HK-2 (cell line): ENCODE measurements at regions not wholly inside any gene's neighbourhood (a gene's known extent, or its start where the extent isn't known, plus 50 kb on each side); places are given as distances from the start of the nearest gene placed in this dataset.

Source experiments
- DNase-seq: peaks from one replicate; pipeline ENCODE4 v3.0.0-alpha.2; 2018; ENCODE audit not compliant: unreplicated experiment

DNA sequence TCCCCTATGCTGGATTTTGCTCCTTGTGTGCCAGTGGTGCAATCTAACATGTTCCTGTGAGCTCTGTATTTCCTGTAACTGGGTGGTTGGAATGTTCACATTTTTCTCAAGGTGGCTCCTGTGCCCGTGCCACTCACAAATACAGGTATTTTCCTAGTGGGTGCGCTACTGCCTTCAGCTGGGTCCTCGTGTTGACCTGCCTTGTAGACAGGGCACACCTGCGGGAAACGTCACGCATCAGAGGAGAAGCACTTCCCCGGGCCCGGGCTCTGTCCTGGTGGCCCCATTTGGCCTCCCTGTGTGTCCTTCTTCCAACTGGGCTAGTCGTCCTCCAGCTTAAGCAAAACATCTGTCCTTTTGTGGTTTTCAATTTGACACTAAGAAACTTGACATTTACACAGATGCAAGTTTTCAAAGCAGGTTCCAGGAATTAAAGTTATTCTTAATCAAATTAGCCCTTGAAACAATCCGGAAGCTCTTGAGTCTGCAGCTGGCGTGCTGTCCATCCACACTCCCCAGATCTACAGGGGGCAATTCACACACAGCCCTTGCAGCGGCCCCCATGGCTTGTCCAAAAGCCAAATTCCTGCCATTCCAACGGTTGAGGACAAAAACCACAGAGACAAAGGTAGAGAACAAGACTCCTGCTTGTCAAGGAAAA lies 275.1 kb downstream of the CDC5L start:
- no peak for DNase-seq

DNA sequence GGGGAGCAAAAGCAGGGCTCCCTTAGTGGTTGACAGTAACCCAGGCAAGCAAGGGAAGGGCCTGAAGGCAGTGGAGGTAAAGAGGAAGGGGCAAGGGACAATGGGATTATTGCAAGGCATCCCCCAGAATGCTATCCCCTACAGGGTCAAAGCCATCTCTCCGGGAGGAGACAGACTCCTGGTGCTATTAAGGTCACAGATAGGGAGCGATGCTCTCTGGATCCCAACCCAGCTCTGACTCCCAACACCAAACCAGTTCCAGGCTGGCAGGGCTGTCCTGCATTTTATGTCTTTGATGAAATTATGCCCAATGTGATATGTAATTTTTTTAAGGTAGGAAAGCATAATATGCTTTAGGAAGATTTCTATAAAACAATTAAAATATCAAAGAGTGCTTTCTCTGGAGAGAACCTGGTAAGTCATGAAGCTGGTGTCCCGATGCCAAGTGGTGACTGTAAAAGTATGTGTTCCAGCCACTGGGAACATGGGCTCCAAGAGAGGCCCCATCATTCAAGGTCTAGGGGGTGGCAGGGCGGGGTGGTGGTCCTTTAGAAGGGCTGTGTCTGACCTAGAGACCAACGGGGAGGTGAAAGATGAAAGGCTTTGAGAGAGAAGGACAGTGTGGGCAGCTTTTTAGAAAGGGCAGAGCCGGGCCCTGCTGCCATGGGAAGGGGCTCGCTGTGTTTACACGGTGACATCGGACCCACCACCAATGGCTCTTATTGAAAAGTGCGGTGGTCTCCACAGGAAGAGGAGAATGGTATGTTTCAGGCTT lies 276.5 kb downstream of the CDC5L start:
- DNase-seq = no peak

DNA sequence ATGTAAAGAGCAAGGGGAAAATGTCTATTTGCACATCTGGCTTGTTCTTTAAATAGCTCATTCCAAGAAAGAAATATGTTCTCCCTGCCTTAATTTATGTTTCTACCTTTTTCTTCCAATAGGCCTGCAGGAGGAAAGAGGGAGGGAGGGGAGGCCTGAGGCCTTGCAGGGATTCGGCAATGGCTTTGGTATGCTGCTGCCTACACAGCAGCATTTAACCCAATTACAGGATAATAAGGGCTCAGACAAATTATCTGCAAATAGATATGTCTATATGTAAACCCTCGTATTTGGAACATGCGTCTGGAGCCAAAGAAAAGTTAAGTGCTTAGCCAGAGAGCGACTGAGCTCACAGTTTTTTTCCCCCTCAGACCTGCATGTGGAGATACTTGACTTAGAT lies 277.2 kb downstream of the CDC5L start:
- DNase-seq = no peak

DNA sequence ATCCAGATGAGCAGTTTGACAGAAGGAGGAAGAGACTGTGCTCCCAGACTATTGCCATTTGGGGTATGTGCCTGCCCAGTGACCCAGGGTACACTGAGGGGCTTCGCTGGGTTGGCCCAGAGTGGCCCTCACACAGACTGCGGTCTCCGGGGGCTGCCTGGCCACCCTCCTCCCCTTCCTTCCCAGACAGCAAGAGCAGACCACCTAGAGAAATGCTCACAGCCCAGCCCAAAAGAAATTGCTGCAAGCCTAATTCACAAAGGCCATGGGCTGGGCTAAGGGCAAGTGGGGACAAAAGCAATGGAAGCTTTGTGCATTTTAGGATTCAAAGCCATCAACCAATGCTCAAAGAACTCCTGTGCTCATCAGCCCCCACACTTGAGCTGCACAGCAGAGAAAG lies 277.6 kb downstream of the CDC5L start:
- DNase-seq = no peak

DNA sequence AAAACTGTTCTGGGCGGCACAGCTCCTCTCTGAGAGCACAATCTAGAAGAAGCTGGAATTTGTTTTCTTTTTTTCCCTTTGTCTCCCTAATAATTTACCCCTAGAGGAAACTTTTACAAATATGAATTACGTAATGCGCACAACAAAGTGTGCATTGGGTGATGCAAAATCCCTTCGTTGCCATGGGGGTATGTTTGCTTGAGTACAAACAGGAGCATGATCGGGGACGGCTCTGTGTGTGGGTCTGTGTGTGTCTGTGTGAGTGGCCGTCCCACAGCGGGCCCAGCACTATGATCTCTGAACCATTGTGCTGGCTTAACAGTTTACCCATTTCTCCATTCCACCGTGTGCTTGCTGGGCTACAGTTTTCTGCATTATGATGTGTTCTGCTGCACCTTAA lies 278.2 kb downstream of the CDC5L start:
- no peak for DNase-seq

DNA sequence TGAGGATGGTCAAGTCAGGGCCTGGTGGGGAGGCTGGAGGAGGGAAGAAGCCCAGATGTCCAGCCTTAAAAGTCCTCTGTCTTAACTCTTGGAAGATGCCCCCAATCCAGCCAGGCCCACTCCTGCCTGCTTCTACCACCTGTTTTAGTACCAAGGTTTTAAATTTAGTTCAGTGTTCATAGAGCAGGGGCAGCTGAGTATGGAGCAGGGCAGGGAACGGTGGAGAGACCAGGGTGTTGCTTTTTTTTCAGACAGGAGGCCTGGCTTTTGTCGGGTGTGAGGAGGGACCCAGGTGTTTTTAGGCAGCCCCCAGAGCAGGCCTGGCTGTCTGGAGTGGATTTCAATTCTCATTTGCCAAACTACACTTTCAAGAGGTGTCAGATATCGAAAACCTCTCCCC lies 278.8 kb downstream of the CDC5L start:
- no peak for DNase-seq

DNA sequence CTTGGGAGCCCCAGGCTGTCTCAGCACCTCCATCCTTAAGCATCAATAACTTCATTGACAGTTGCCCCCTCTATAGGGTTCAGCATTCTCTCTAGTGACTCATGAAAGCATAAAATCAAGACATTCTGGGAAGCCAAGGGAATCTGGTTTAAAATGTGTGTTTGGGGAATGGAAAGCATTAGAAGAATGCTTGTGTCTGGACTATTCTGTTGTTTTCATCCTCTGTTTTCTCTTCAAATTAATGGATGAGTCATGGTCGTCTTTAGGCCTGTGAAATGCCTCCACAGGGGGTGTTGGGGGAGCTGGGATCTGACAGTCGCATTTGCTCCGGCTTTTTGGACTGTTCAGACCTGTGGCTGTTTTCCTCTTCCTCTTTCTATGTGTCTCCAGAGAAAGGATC lies 279.7 kb downstream of the CDC5L start:
- DNase-seq = no peak

DNA sequence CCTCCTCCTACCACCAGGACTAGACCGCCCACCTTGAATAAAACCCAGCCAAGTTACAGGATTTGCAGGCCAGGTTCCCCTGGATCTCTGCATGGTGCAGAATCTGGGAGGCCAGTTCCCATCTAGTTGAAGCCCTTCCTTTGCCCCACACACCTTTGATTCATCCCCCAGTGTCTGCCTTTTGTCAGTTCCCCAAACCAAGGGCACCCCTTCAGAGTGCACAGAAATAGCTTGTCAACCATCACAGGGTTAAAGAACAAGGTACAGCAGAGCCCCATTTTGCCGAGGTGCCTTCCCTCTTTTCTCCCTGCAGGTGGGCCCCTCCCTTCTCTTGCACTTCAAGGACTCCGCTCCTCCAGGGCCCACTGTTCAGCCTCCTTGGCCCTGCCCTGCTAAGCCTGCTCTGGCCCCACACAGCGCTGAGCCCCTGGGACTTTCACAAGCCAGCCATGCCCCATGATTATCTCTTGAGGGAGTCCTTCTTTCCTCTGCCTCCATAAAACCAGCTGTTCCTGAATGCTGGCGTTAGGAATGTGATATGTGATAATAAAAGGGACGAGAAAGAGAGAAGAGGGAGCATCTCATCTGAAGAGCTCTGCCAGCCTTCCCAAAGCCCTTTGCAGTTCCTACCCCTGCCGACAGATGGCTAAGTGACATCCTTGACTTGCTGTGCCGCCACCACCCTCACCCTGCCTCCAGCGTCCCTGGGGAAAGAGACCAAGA lies 280.3 kb downstream of the CDC5L start:
- no peak for DNase-seq

DNA sequence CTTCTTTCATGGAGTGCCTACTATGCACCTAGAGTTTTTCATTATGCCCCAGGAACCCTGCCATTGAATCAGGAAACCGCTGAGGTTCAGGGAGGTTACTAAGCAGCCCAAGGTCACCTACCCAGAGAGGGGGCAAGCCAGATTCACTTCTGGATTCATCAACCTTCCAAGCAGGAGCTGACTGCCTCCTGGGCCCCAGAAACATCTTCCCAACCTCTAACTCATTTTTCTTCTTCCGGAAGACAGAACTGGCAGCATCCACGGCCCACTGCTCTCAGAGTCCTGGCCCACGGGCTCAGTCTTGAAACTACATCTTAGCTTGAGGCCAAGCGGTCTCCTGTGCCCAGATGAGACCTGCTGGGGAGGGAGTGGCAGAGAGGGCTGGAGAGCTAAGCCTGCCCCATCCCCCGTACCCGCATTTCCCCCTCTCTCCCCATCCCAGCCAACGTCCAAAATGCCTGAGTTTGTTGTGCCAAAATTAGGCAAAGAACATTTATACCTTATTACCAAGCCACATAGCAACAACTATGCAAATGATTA lies 281.0 kb downstream of the CDC5L start:
- DNase-seq = no peak

DNA sequence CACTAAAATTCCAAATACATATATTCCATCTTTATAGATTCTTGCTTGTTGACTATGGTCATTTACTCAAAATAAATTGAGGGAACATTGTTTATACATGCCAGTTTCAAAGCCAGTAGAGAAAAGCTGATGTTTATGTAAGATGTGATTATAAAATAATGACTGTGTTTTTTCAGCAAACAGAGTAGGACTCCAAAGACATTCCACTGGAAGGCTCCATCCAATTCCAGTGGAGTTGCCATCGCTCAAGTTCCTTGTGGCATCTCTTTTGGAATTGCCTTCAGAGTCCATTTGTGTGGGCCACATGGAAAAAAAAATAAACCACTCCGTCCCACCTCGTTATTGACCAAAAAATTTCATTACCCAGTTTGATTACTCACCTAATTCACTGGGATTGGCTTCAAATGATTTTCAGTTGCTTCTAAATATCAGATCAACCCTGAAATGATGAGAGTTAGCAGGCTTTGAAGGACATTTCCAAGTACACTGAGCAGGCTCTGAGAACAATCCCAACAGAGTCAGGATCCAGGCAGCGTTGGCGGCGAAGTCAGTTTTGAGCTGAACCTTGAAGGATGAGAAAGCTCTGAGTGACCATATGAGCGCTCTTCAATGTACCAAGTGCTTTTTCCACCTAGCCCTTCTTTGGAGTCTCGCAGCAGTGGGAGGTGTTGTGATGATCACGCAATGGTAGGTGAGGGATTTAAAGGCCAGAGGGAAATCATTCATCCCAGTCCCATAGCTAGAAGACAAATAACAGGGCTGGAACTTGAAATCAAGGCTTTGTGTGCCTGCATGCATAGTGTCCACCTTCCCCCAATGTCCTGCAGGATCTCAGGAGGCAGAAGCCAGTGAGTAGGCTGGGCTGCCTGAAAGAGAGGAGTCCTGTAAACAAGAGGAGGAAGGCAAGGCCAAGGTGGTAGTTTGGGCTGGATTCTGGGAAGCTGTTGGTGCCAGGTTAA lies 281.7 kb downstream of the CDC5L start:
- DNase-seq = no peak

DNA sequence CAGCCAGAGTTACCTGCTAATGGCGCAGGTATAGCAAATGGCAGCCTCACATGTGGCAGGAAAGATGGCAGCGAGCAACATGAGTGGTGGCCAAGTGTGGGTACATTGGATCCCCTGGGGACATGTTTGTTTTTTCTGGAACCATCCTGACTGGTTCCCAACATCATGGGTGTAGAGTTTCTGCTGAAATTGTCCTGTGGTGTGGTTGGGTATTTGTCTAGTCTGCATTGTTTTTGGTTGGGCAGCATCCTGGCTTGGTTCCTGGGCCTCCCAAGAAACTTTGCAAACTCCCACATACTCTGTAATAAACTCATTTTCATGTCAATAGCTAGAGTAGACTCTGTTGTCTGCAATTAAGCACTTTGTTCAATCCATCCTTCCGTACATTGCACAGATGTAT lies 282.6 kb downstream of the CDC5L start:
- no peak for DNase-seq

DNA sequence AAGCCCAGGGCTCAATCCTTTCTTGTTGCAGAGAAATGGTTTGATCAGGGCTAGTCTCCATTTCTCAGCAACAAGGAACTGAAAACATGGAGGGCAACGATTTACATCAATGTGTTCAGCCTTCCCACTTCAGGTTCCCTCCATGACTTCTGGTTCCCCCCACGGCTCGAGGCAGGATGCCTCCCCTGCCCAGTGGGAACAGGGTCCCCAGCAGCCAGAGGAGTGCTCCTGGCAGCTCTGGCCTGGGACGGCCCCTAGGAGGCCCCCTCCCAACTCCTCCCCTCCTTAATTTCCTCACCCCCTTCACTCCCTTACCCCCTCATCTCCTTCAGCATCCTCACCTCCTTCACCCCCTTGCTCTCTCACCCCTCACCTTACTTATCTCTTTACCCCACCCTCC lies 283.8 kb downstream of the CDC5L start:
- DNase-seq = no peak

DNA sequence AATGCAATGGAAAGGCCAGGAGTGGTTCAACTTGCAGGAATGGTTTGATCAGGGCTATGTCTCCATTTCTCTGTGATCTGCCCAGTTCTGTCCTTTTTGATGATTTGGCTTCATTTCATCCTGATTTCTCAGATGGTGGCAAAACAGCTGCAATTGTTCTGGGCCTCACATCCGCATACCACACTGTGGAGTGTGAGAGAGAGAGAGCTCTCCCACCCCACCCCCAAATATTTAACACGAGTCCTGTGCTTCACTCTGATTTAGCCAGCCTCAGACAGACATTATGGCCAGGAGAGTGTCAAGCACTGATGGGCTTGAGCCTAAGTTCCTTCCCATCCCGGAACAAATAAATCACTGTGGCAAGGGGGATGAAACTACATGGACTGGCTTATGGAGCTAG lies 284.6 kb downstream of the CDC5L start:
- no peak for DNase-seq

DNA sequence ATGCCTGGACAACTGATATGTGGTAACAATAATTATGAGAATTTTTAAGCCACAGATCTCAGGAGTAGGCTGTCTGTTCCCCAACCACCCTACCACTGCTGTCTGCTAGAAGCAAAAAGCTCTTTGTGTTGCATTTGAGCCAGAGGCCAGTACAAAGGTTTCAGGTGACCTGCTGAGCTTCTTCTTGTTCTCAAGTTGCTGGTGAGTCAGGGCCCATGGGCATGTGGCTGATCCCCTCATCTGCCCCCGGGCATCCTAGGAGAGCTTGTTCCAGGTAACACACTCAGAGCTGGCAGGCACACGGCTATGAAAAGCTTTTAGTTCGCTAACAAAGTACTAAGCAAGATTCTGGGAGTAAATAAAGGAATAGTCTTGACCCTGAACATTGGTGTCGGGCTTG lies 285.3 kb downstream of the CDC5L start:
- no peak for DNase-seq

DNA sequence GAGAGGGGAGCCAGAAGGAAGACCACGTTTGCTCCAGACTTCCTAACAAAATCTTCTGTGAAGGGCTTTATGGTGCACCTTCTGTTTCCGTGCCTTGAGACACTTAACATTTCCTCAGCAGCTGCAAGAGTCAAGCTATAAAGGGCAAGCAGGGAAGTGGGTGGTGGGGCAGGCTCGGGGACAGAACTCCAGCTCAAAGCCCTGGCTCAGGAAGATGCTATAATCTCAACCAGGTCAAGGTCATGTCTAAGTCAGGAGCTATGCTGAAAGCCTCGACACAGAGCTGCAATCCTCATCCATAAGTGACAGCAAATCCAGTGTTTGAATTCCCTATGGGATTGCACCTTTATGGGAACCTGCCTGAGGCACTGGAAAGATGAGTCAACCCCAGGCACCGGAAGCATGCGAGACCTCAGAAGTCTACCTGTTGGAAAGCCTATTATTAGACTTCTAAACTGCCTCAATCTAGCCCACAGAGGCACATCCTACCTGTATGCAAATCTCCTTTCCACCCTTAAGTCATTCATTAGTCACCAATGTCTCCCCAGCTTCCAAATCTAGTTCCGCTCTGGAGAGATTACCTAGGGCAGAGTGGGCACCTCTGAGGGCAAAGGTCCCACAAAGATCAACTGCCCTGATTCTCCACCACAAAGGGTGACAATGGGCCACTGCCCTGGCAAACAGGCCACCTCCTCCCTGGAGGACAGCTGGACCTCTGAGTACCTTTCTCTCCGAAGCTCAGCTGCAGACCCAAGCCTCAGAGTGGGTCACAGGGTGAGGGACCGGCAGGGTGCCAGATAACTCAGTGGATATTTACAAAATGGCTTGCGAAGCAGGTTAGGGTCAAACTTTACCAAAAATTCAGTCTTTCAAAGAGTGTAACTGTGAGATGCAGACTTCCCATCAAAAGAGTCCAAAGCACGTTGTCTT lies 287.0 kb downstream of the CDC5L start:
- DNase-seq = no peak

DNA sequence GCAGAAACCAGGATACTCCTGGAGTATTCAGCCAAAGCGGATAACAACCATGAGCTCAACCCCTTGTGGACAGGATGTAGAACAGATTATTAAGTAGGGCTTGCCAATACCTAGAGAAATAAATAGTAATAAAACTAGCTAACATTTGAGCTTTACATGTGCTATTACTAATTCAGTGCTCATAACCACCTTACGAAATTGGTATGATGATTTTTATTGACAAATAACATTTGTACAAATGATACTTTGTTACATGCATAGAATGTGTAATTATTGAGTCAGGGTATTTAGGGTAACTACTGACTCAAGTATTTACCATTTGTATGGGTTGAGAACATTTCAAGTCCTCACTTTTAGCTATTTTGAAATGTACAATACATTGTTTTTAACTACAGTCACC lies 287.9 kb downstream of the CDC5L start:
- DNase-seq = no peak

DNA sequence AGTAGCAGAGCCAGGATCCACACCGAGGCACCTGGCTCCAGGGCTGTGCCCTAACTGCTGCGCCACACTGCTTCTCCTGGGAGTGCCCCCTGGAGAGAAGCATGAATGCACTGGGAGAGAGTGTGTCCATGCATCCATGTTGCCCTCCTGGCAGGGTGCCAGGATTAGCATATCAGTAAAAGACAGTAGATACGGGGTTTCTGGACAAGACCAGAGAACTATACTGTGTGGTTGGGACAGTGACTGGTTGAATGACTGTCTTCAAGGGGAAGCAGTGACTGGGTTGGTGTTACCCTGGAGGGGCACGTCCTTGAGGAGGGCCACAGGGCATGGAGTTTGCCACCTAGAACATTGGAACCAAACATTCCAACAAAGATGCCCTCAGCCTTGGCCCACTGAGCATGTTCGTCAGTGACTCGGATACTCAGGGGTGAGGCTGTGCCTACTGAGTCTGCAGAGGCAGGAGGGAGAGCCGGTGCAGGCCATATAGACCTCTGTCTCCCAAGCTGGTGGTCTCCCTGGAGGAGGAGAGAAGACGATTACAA lies 288.8 kb downstream of the CDC5L start:
- DNase-seq = no peak

DNA sequence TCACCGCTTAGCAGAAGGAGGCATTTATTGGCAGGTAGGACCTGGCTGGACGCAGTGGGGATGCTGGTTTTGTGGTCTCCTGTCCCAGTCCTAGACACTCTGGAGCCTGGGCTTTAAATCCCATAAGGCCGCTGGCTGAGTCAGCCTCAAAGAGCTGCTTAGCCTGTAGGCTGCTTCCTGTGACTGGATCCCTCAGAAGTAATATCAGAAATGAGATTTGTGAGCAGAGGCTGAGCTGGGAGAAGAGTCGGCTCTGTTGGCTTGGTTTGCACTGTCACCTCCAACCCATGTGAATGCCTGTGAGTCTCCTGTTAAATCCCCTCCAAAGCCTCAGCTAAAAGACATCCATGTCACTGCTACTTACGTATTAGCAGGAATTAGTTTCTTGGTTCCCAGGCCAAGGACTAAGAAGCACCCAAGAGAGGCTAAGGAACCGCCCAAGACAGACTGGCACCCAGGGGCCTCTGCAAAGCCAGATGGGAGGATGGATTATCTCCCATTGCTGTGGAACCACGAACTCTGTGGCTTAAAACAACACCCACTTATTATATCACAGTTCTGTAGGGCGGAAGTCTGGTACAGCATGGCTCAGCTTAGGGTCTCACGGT lies 289.4 kb downstream of the CDC5L start:
- DNase-seq = no peak

DNA sequence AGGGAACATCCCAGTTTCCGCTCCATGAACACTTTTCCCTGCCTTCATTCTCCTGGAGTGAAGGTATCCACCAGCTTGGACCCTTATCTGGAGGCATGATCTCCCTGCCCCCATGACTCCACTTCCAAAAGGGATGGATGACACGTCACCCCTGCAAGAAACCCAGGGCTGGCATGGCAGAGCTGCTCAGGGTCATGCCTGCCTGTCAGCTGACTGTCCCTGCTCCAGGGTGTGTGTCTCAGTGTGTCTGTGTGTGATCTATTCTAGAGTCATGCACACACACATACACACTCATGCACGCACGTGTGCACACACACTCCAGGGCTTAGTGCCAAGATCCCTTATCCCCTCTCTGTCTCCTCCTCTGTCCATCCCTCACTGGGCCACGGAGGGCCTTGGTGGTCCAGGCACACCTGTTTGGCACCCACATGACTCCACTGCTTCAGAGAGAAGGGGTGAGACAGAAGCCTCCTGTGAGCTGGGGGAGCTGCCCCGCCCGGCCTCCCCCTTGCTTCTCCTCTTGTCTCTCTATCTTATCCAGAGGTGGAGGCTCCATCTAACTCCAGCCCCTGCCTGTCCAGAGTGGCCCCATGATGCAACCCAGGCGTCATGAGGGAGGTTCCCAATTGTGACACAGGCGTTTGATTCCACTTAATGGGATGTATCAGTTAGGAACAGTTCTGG lies 290.9 kb downstream of the CDC5L start:
- DNase-seq = no peak
